SK-N-SH (cell line): ENCODE measurements at regions not wholly inside any gene's neighbourhood (a gene's known extent, or its start where the extent isn't known, plus 50 kb on each side); places are given as distances from the start of the nearest gene placed in this dataset.

Source experiments
- CTCF ChIA-PET: fragments of 300-600, 350-600 bp; formaldehyde crosslinking; extraction: SDS; loops from one replicate; lab custom pipeline; 2021; lab: Yijun Ruan, JAX
- POLR2A ChIA-PET: fragments of 350-600 bp; sonication (Branson Sonifier 250); formaldehyde crosslinking; extraction: SDS; loops from one replicate; lab custom pipeline; 2020; ENCODE audit warnings: antibody characterized with exemption, inconsistent platforms; lab: Yijun Ruan, JAX
- DNase-seq: peaks from one replicate; pipeline ENCODE4 v3.0.0; 2012
- H2AFZ ChIP-seq: fragments of 200-600 bp; sonication (generic); 2 replicates; pipeline ENCODE4 v1.8.1; 2016; ENCODE audit warnings: antibody characterized with exemption, mild to moderate bottlenecking, low read depth
- H3F3A ChIP-seq: fragments of 200-600 bp; sonication (generic); replicated peaks from 2 replicates; pipeline ENCODE3; 2016; ENCODE audit warnings: antibody characterized with exemption, mild to moderate bottlenecking; ENCODE audit not compliant: insufficient read depth
- H3K27ac ChIP-seq, 2 experiments: fragments of 200-500 bp in 1 of 2; fragments of 200-600 bp in 1 of 2; sonication (Bioruptor generic) in 1 of 2; sonication (generic), shearing (Covaris generic) in 1 of 2; 2 replicates each; pipeline versions ENCODE4 v1.5.1 to v1.6.1; 2014 to 2016; ENCODE audit warnings: low read depth in 2 of 2, inconsistent platforms in 1 of 2, low read length in 1 of 2, mild to moderate bottlenecking in 1 of 2, mixed read lengths in 1 of 2
- H3K27me3 ChIP-seq: fragments of 200-600 bp; sonication (generic), shearing (Covaris generic); 2 replicates; pipeline ENCODE4 v1.6.1; 2016; ENCODE audit warnings: mixed run types; ENCODE audit not compliant: insufficient read depth
- H3K36me3 ChIP-seq, 2 experiments: fragments of 200-500 bp in 1 of 2; fragments of 200-600 bp in 1 of 2; sonication (Bioruptor generic) in 1 of 2; sonication (generic) in 1 of 2; replicated peaks in 1 of 2; 2 replicates each; pipeline versions ENCODE3 to v1.5.1; 2014 to 2016; ENCODE audit warnings: low read length in 1 of 2, mild to moderate bottlenecking in 1 of 2; ENCODE audit not compliant: insufficient read depth in 2 of 2, control insufficient read depth in 1 of 2
- H3K4me1 ChIP-seq, 2 experiments: fragments of 200-500 bp in 1 of 2; fragments of 200-600 bp in 1 of 2; sonication (Bioruptor generic) in 1 of 2; sonication (generic), shearing (Covaris generic) in 1 of 2; 2 replicates each; pipeline versions ENCODE4 v1.5.1 to v1.6.1; 2014 to 2016; ENCODE audit warnings: low read depth in 1 of 2, low read length in 1 of 2, mixed run types in 1 of 2; ENCODE audit not compliant: insufficient read depth in 2 of 2, control insufficient read depth in 1 of 2
- H3K4me2 ChIP-seq: fragments of 200-600 bp; sonication (generic), shearing (Covaris generic); 2 replicates; pipeline ENCODE4 v1.6.1; 2017; ENCODE audit warnings: mixed run types
- H3K4me3 ChIP-seq, 2 experiments: fragments of 200-500 bp in 1 of 2; fragments of 200-600 bp in 1 of 2; sonication (Bioruptor generic) in 1 of 2; sonication (generic), shearing (Covaris generic) in 1 of 2; 2 replicates each; pipeline versions ENCODE4 v1.5.1 to v1.8.1; 2014 to 2016; ENCODE audit warnings: low read depth in 2 of 2, inconsistent platforms in 1 of 2, low read length in 1 of 2, mild to moderate bottlenecking in 1 of 2, mixed read lengths in 1 of 2, moderate library complexity in 1 of 2
- H3K79me2 ChIP-seq: fragments of 200-600 bp; sonication (generic); 2 replicates; pipeline ENCODE4 v1.8.1; 2017; ENCODE audit warnings: mild to moderate bottlenecking; ENCODE audit not compliant: insufficient read depth
- H3K9ac ChIP-seq: fragments of 200-600 bp; sonication (generic); 2 replicates; pipeline ENCODE4 v1.6.1; 2017; ENCODE audit warnings: mixed run types
- H3K9me2 ChIP-seq: fragments of 200-600 bp; sonication (generic); 2 replicates; pipeline ENCODE4 v1.6.1; 2017; ENCODE audit warnings: mixed run types
- H3K9me3 ChIP-seq: fragments of 200-600 bp; sonication (generic); 2 replicates; pipeline ENCODE4 v1.6.1; 2017; ENCODE audit warnings: mixed run types, mild to moderate bottlenecking, moderate library complexity
- H4K20me1 ChIP-seq: fragments of 200-600 bp; sonication (generic); 2 replicates; pipeline ENCODE4 v1.6.1; 2017; ENCODE audit warnings: mild to moderate bottlenecking, mixed run types; ENCODE audit not compliant: insufficient read depth
- CHD2 ChIP-seq: fragments of 150-350 bp; IDR thresholded peaks from 2 replicates; pipeline ENCODE4 v1.6.1; 2018; ENCODE audit warnings: low read length; ENCODE audit not compliant: partially characterized antibody
- CTCF ChIP-seq: fragments of 200-600 bp; sonication (generic); IDR thresholded peaks from 2 replicates; pipeline ENCODE4 v1.6.1; 2017; ENCODE audit warnings: antibody characterized with exemption, mild to moderate bottlenecking, moderate library complexity
- EZH2phosphoT487 ChIP-seq: fragments of 200-600 bp; sonication (generic); IDR thresholded peaks from 2 replicates; pipeline ENCODE4 v1.6.1; 2017; ENCODE audit warnings: low read depth, mixed run types, mild to moderate bottlenecking, antibody characterized with exemption, moderate library complexity, borderline replicate concordance
- FOXM1 ChIP-seq: IDR thresholded peaks from 2 replicates; pipeline ENCODE4 v1.4.0; 2012; ENCODE audit warnings: low read depth, mild to moderate bottlenecking
- GATA2 ChIP-seq: sonication (generic); formaldehyde crosslinking; IDR thresholded peaks from 2 replicates; pipeline ENCODE4 v1.5.0; 2020; ENCODE audit warnings: mild to moderate bottlenecking, missing genetic modification reagents
- IRF3 ChIP-seq: fragments of 150-350 bp; IDR thresholded peaks from 2 replicates; pipeline ENCODE4 v1.6.1; 2016; ENCODE audit warnings: mild to moderate bottlenecking, low read depth, low read length
- JUND ChIP-seq: IDR thresholded peaks from 2 replicates; pipeline ENCODE4 v1.4.0; 2012
- MEF2A ChIP-seq: IDR thresholded peaks from 2 replicates; pipeline ENCODE4 v1.4.0; 2012; ENCODE audit warnings: low read depth, borderline replicate concordance
- NFIC ChIP-seq: IDR thresholded peaks from 2 replicates; pipeline ENCODE4 v1.4.0; 2012; ENCODE audit warnings: borderline replicate concordance
- POLR2AphosphoS5 ChIP-seq: IDR thresholded peaks from 2 replicates; pipeline ENCODE4 v1.6.1; 2012; ENCODE audit warnings: low read depth, low read length
- RAD21 ChIP-seq: IDR thresholded peaks from 2 replicates; pipeline ENCODE4 v1.6.1; 2012; ENCODE audit warnings: mild to moderate bottlenecking, low read length
- TAF1 ChIP-seq: IDR thresholded peaks from 2 replicates; pipeline ENCODE4 v1.6.1; 2012; ENCODE audit warnings: low read depth, mild to moderate bottlenecking, low read length, moderate library complexity, borderline replicate concordance
- TCF12 ChIP-seq: IDR thresholded peaks from 2 replicates; pipeline ENCODE4 v1.4.0; 2012
- TEAD4 ChIP-seq: IDR thresholded peaks from 2 replicates; pipeline ENCODE4 v1.4.0; 2012; ENCODE audit warnings: mild to moderate bottlenecking, borderline replicate concordance; ENCODE audit not compliant: insufficient read depth
- WGBS: methylation state at CpG from one replicate; pipeline ENCODE4 v1.1.6; 2017; ENCODE audit warnings: low lambda C conversion rate; 5-methylcytosine and 5-hydroxymethylcytosine counted together
- TF ChIP-seq, protein P1 (sequence below): IDR thresholded peaks from 2 replicates; pipeline ENCODE4 v1.4.0; 2012; ENCODE audit warnings: low read depth
- TF ChIP-seq, protein P2 (sequence below): IDR thresholded peaks from 2 replicates; pipeline ENCODE4; 2012
- TF ChIP-seq, protein P3 (sequence below): IDR thresholded peaks from 2 replicates; pipeline ENCODE4 v1.6.1; 2012; ENCODE audit warnings: mild to moderate bottlenecking, low read depth, low read length, moderate library complexity
- TF ChIP-seq, protein P4 (sequence below): IDR thresholded peaks from 2 replicates; pipeline ENCODE4 v1.4.0; 2012; ENCODE audit warnings: low read depth, borderline replicate concordance

GRCh38 chrX:112901869-112902725 lies 61.5 kb upstream of the AMOT start:
- H3K27me3 ChIP-seq: no peaks in the 10 kb centered on the region; the same call in 1 of the 2 replicates
- H3K4me1 ChIP-seq: no peaks in the 10 kb centered on the region
- H3K79me2 ChIP-seq: no peaks in the 10 kb centered on the region
- no peaks in the 10 kb centered on the region for H4K20me1 ChIP-seq
- H3K36me3 ChIP-seq: no peaks in the 10 kb centered on the region
- H3K9me3 ChIP-seq: no peaks in the 10 kb centered on the region
- ChIA-PET CTCF (no interaction called here), POLR2A (no interaction called here)
- no peak overlapping the region for H3K27ac ChIP-seq
- H3K4me3 ChIP-seq: no peak overlapping the region
- no peaks in the 10 kb centered on the region for H3K9me2 ChIP-seq
- H3K4me2 ChIP-seq: no peak overlapping the region
- no peak overlapping the region for H3K9ac ChIP-seq
- no peak for TF ChIP-seq GATA2
- no peak for TF ChIP-seq MEF2A
- no peak for TF ChIP-seq TEAD4
- no peak for TF ChIP-seq FOXM1
- TF ChIP-seq JUND: no peak
- no peak for TF ChIP-seq CHD2
- no peak for TF ChIP-seq NFIC
- TF ChIP-seq RAD21: no peak
- TF ChIP-seq, protein P1, sequence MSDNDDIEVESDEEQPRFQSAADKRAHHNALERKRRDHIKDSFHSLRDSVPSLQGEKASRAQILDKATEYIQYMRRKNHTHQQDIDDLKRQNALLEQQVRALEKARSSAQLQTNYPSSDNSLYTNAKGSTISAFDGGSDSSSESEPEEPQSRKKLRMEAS: no peak
- TF ChIP-seq, protein P2, sequence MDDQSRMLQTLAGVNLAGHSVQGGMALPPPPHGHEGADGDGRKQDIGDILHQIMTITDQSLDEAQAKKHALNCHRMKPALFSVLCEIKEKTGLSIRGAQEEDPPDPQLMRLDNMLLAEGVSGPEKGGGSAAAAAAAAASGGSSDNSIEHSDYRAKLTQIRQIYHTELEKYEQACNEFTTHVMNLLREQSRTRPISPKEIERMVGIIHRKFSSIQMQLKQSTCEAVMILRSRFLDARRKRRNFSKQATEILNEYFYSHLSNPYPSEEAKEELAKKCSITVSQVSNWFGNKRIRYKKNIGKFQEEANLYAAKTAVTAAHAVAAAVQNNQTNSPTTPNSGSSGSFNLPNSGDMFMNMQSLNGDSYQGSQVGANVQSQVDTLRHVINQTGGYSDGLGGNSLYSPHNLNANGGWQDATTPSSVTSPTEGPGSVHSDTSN: no peak
- TF ChIP-seq CTCF: no peak
- TF ChIP-seq, protein P3, sequence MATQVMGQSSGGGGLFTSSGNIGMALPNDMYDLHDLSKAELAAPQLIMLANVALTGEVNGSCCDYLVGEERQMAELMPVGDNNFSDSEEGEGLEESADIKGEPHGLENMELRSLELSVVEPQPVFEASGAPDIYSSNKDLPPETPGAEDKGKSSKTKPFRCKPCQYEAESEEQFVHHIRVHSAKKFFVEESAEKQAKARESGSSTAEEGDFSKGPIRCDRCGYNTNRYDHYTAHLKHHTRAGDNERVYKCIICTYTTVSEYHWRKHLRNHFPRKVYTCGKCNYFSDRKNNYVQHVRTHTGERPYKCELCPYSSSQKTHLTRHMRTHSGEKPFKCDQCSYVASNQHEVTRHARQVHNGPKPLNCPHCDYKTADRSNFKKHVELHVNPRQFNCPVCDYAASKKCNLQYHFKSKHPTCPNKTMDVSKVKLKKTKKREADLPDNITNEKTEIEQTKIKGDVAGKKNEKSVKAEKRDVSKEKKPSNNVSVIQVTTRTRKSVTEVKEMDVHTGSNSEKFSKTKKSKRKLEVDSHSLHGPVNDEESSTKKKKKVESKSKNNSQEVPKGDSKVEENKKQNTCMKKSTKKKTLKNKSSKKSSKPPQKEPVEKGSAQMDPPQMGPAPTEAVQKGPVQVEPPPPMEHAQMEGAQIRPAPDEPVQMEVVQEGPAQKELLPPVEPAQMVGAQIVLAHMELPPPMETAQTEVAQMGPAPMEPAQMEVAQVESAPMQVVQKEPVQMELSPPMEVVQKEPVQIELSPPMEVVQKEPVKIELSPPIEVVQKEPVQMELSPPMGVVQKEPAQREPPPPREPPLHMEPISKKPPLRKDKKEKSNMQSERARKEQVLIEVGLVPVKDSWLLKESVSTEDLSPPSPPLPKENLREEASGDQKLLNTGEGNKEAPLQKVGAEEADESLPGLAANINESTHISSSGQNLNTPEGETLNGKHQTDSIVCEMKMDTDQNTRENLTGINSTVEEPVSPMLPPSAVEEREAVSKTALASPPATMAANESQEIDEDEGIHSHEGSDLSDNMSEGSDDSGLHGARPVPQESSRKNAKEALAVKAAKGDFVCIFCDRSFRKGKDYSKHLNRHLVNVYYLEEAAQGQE: no peak
- TF ChIP-seq EZH2phosphoT487: no peak
- no peak for TF ChIP-seq TCF12
- TF ChIP-seq POLR2AphosphoS5: no peak
- TF ChIP-seq, protein P4, sequence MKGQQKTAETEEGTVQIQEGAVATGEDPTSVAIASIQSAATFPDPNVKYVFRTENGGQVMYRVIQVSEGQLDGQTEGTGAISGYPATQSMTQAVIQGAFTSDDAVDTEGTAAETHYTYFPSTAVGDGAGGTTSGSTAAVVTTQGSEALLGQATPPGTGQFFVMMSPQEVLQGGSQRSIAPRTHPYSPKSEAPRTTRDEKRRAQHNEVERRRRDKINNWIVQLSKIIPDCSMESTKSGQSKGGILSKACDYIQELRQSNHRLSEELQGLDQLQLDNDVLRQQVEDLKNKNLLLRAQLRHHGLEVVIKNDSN: no peak
- no peak for TF ChIP-seq IRF3
- TF ChIP-seq TAF1: no peak
- WGBS: 10% methylated on average over 3 of the region's 3 CpGs
- H2AFZ ChIP-seq: no peak overlapping the region
- DNase-seq: peak; percentile 19
- no peaks in the 10 kb centered on the region for H3F3A ChIP-seq
